Neural cell (in vitro differentiated cells): ENCODE measurements at regions not wholly inside any gene's neighbourhood (a gene's known extent, or its start where the extent isn't known, plus 50 kb on each side); places are given as distances from the start of the nearest gene placed in this dataset.

Source experiments
- H2AFZ ChIP-seq: fragments of 200-600, 300-800 bp; sonication (generic), shearing (Covaris generic); 2 replicates; pipeline ENCODE4 v1.6.0; 2014; ENCODE audit warnings: low read depth, mild to moderate bottlenecking, antibody characterized with exemption, low read length, moderate library complexity
- H3F3A ChIP-seq: fragments of 200-600 bp; shearing (Covaris generic); 2 replicates; pipeline ENCODE4 v1.6.1; 2016; ENCODE audit warnings: mild to moderate bottlenecking, moderate library complexity, mixed read lengths, antibody characterized with exemption, low read length; ENCODE audit not compliant: insufficient read depth, poor library complexity, severe bottlenecking
- H3K27ac ChIP-seq: fragments of 200-600, 300-800 bp; sonication (generic), shearing (Covaris generic); 2 replicates; pipeline ENCODE4 v1.5.1; 2014; ENCODE audit warnings: mild to moderate bottlenecking, low read length, moderate library complexity
- H3K27me3 ChIP-seq: fragments of 300-800, 200-600 bp; sonication (generic), shearing (Covaris generic); 2 replicates; pipeline ENCODE4 v1.6.0; 2014; ENCODE audit warnings: mild to moderate bottlenecking, low read depth, low read length, moderate library complexity; ENCODE audit not compliant: insufficient read depth
- H3K36me3 ChIP-seq: fragments of 300-800, 200-600 bp; sonication (generic), shearing (Covaris generic); 2 replicates; pipeline ENCODE4 v1.5.1; 2014; ENCODE audit warnings: mild to moderate bottlenecking, antibody characterized with exemption, low read length, moderate library complexity; ENCODE audit not compliant: insufficient read depth
- H3K4me2 ChIP-seq: fragments of 300-800, 200-600 bp; sonication (generic), shearing (Covaris generic); 2 replicates; pipeline ENCODE4 v1.6.0; 2014; ENCODE audit warnings: mild to moderate bottlenecking, low read length
- H3K4me3 ChIP-seq: fragments of 300-800, 200-600 bp; sonication (generic), shearing (Covaris generic); 2 replicates; pipeline ENCODE4 v1.5.1; 2014; ENCODE audit warnings: mild to moderate bottlenecking, low read length, moderate library complexity
- H3K79me2 ChIP-seq: fragments of 200-600 bp; shearing (Covaris generic); replicated peaks from 2 replicates; pipeline ENCODE4 v1.6.0; 2014; ENCODE audit warnings: mild to moderate bottlenecking, low read length, moderate library complexity; ENCODE audit not compliant: insufficient read depth
- H3K9ac ChIP-seq: fragments of 300-800, 200-600 bp; sonication (generic), shearing (Covaris generic); 2 replicates; pipeline ENCODE4 v1.6.1; 2016; ENCODE audit warnings: mild to moderate bottlenecking, low read length, mixed read lengths
- H3K9me2 ChIP-seq: fragments of 200-600 bp; shearing (Covaris generic); 2 replicates; pipeline ENCODE4 v1.6.1; 2016; ENCODE audit warnings: mild to moderate bottlenecking, low read length, mixed read lengths; ENCODE audit not compliant: insufficient read depth
- H3K9me3 ChIP-seq: fragments of 200-600, 300-800 bp; sonication (generic), shearing (Covaris generic); 2 replicates; pipeline ENCODE4 v1.6.1; 2016; ENCODE audit warnings: mild to moderate bottlenecking, mixed run types, low read length, moderate library complexity, mixed read lengths
- H4K20me1 ChIP-seq: fragments of 200-600 bp; shearing (Covaris generic); 2 replicates; pipeline ENCODE4 v1.6.1; 2016; ENCODE audit warnings: mild to moderate bottlenecking, mixed run types; ENCODE audit not compliant: insufficient read depth
- EP300 ChIP-seq: fragments of 450-650 bp; conservative IDR thresholded peaks from 2 replicates; pipeline ENCODE4 v1.6.1; 2014; ENCODE audit warnings: antibody characterized with exemption, mild to moderate bottlenecking, moderate library complexity; ENCODE audit not compliant: poor library complexity, severe bottlenecking
- EZH2 ChIP-seq: fragments of 200-600, 300-800 bp; shearing (Covaris generic), sonication (generic); IDR thresholded peaks from 2 replicates; pipeline ENCODE4 v1.6.1; 2014; ENCODE audit warnings: antibody characterized with exemption, low read length, borderline replicate concordance, mild to moderate bottlenecking; ENCODE audit not compliant: insufficient read depth, poor library complexity, severe bottlenecking
- MXI1 ChIP-seq: fragments of 450-650 bp; conservative IDR thresholded peaks from 2 replicates; pipeline ENCODE4 v1.6.1; 2014; ENCODE audit warnings: antibody characterized with exemption, mild to moderate bottlenecking; ENCODE audit not compliant: poor library complexity, severe bottlenecking
- POLR2AphosphoS5 ChIP-seq: IDR thresholded peaks from 2 replicates; pipeline ENCODE4 v1.6.1; 2012
- RAD21 ChIP-seq: fragments of 450-650 bp; conservative IDR thresholded peaks from 2 replicates; pipeline ENCODE4 v1.6.1; 2014; ENCODE audit warnings: antibody characterized with exemption, mild to moderate bottlenecking, moderate library complexity
- SMC3 ChIP-seq: fragments of 450-650 bp; conservative IDR thresholded peaks from 2 replicates; pipeline ENCODE4 v1.6.1; 2014; ENCODE audit warnings: antibody characterized with exemption, mild to moderate bottlenecking, moderate library complexity; ENCODE audit not compliant: poor library complexity
- TAF1 ChIP-seq: IDR thresholded peaks from 2 replicates; pipeline ENCODE4 v1.6.1; 2012; ENCODE audit warnings: low read depth
- TF ChIP-seq, protein P1 (sequence below): IDR thresholded peaks from 2 replicates; pipeline ENCODE4 v1.6.1; 2012; ENCODE audit warnings: borderline replicate concordance
- TF ChIP-seq, protein P2 (sequence below): fragments of 450-650 bp; IDR thresholded peaks from 2 replicates; pipeline ENCODE4 v1.5.1; 2014; ENCODE audit warnings: antibody characterized with exemption, mild to moderate bottlenecking, moderate library complexity; ENCODE audit not compliant: poor library complexity, severe bottlenecking

DNA sequence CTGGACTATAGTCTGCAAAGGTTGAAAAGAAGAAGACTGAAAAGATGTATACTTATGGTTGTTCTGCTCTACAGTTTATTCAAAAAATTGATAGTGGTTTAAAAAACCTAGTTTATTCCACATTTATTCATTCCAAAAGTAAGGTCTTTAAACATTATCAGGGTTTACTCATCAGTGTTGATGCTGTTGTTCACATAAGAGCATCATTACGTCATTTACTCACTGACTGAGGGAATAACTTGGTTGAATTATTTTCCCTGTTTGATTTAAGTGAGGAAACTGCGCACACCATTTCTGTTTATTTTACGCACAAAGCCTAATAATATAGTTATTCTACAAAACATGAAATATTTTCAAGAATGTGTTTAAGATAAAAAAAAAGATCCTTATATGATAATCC is 303.1 kb upstream of the PRKD1 start:
- Histone ChIP-seq H3K79me2 (no peaks in the 10 kb centered on the region), H4K20me1 (no peaks in the 10 kb centered on the region), H3K9me3 (no peaks in the 10 kb centered on the region), H3K9ac (no peak overlapping the region), H3K4me2 (no peak overlapping the region), H3K4me3 (no peak overlapping the region), H3K27ac (no peak overlapping the region), H3K36me3 (no peaks in the 10 kb centered on the region), H3K9me2 (no peaks in the 10 kb centered on the region), H3F3A (no peaks in the 10 kb centered on the region), H2AFZ (no peak overlapping the region), H3K27me3 (no peaks in the 10 kb centered on the region)
- no peak for TF ChIP-seq MXI1
- TF ChIP-seq EZH2: no peak
- TF ChIP-seq POLR2AphosphoS5: no peak
- TF ChIP-seq RAD21: no peak
- TF ChIP-seq, protein P1, sequence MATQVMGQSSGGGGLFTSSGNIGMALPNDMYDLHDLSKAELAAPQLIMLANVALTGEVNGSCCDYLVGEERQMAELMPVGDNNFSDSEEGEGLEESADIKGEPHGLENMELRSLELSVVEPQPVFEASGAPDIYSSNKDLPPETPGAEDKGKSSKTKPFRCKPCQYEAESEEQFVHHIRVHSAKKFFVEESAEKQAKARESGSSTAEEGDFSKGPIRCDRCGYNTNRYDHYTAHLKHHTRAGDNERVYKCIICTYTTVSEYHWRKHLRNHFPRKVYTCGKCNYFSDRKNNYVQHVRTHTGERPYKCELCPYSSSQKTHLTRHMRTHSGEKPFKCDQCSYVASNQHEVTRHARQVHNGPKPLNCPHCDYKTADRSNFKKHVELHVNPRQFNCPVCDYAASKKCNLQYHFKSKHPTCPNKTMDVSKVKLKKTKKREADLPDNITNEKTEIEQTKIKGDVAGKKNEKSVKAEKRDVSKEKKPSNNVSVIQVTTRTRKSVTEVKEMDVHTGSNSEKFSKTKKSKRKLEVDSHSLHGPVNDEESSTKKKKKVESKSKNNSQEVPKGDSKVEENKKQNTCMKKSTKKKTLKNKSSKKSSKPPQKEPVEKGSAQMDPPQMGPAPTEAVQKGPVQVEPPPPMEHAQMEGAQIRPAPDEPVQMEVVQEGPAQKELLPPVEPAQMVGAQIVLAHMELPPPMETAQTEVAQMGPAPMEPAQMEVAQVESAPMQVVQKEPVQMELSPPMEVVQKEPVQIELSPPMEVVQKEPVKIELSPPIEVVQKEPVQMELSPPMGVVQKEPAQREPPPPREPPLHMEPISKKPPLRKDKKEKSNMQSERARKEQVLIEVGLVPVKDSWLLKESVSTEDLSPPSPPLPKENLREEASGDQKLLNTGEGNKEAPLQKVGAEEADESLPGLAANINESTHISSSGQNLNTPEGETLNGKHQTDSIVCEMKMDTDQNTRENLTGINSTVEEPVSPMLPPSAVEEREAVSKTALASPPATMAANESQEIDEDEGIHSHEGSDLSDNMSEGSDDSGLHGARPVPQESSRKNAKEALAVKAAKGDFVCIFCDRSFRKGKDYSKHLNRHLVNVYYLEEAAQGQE: no peak
- TF ChIP-seq, protein P2, sequence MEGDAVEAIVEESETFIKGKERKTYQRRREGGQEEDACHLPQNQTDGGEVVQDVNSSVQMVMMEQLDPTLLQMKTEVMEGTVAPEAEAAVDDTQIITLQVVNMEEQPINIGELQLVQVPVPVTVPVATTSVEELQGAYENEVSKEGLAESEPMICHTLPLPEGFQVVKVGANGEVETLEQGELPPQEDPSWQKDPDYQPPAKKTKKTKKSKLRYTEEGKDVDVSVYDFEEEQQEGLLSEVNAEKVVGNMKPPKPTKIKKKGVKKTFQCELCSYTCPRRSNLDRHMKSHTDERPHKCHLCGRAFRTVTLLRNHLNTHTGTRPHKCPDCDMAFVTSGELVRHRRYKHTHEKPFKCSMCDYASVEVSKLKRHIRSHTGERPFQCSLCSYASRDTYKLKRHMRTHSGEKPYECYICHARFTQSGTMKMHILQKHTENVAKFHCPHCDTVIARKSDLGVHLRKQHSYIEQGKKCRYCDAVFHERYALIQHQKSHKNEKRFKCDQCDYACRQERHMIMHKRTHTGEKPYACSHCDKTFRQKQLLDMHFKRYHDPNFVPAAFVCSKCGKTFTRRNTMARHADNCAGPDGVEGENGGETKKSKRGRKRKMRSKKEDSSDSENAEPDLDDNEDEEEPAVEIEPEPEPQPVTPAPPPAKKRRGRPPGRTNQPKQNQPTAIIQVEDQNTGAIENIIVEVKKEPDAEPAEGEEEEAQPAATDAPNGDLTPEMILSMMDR: no peak
- no peak for TF ChIP-seq TAF1
- TF ChIP-seq EP300: no peak
- no peak for TF ChIP-seq SMC3

DNA sequence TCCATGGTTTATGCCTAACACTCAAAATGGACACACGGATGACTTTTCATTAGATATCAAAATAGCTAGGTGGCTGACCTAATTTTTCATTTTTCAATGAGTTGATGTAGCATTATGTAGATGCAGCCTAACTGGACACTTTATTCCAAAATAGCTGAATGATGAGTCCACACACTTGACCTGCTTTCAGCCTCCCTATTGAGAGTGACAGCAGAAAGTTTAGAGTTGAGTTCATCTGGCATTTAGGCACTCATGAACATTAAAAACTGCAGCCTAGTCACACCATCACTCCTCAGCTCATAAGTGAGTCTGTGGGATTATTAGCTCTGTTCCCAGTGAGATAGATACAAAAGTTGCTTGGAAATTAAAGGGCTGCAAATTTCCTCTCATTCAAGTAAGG is 307.3 kb upstream of the PRKD1 start:
- no peak overlapping the region for H3K27ac ChIP-seq
- no peaks in the 10 kb centered on the region for H4K20me1 ChIP-seq
- H3K36me3 ChIP-seq: no peaks in the 10 kb centered on the region
- no peak overlapping the region for H3K4me2 ChIP-seq
- no peaks in the 10 kb centered on the region for H3K27me3 ChIP-seq
- H3K9me3 ChIP-seq: no peaks in the 10 kb centered on the region
- no peaks in the 10 kb centered on the region for H3K79me2 ChIP-seq
- no peaks in the 10 kb centered on the region for H3K9me2 ChIP-seq
- TF ChIP-seq SMC3 (no peak), POLR2AphosphoS5 (no peak), EZH2 (no peak), MXI1 (no peak), EP300 (no peak), TAF1 (no peak), RAD21 (no peak)
- TF ChIP-seq, protein P1: no peak
- peaks cover 4% of the 10 kb centered on the region for H3F3A ChIP-seq
- no peak overlapping the region for H2AFZ ChIP-seq
- H3K4me3 ChIP-seq: no peak overlapping the region
- no peak overlapping the region for H3K9ac ChIP-seq
